ENCODE measurements at regions not wholly inside any gene's neighbourhood (a gene's known extent, or its start where the extent isn't known, plus 50 kb on each side); places are given as distances from the start of the nearest gene placed in this dataset.

GRCh38 chr6:169839029-169839481 is 87.6 kb downstream of the ERMARD start:
- Mint-ChIP-seq H3K36me3 (ENCODE audit: unreplicated experiment) (no peaks in the 10 kb centered on the region), H3K27ac (ENCODE audit: unreplicated experiment) (no peak overlapping the region), H3K27me3 (ENCODE audit: unreplicated experiment) (peaks cover 28% of the 10 kb centered on the region), H3K4me1 (ENCODE audit: unreplicated experiment) (no peaks in the 10 kb centered on the region), H3K4me3 (ENCODE audit: unreplicated experiment) (no peak overlapping the region), H3K9me3 (ENCODE audit: unreplicated experiment) (no peaks in the 10 kb centered on the region)
- TF ChIP-seq CTCF (IDR thresholded peaks at IDR 0.05) = no peak
- DNase-seq (ENCODE audit: extremely low spot score, unreplicated experiment) = no peak

- Mint-ChIP-seq H3K4me3 (ENCODE audit: unreplicated experiment) (no peak overlapping the region), H3K9me3 (ENCODE audit: unreplicated experiment) (no peaks in the 10 kb centered on the region), H3K27ac (ENCODE audit: unreplicated experiment) (no peak overlapping the region), H3K36me3 (ENCODE audit: unreplicated experiment) (no peaks in the 10 kb centered on the region), H3K27me3 (ENCODE audit: unreplicated experiment) (peaks cover 34% of the 10 kb centered on the region), H3K4me1 (ENCODE audit: unreplicated experiment) (no peaks in the 10 kb centered on the region)
- TF ChIP-seq CTCF (IDR thresholded peaks at IDR 0.05) = no peak
- no peak for DNase-seq (ENCODE audit: extremely low spot score, unreplicated experiment)
Observed at GRCh38 chr6:169838346-169839028, 87.1 kb downstream of the ERMARD start.

GRCh38 chr6:169837529-169838250 is 86.3 kb downstream of the ERMARD start:
- no peaks in the 10 kb centered on the region for H3K9me3 Mint-ChIP-seq (ENCODE audit: unreplicated experiment)
- H3K4me3 Mint-ChIP-seq (ENCODE audit: unreplicated experiment) = no peak overlapping the region
- peaks cover 37% of the 10 kb centered on the region for H3K27me3 Mint-ChIP-seq (ENCODE audit: unreplicated experiment)
- H3K4me1 Mint-ChIP-seq (ENCODE audit: unreplicated experiment) = no peaks in the 10 kb centered on the region
- H3K36me3 Mint-ChIP-seq (ENCODE audit: unreplicated experiment) = no peaks in the 10 kb centered on the region
- H3K27ac Mint-ChIP-seq (ENCODE audit: unreplicated experiment) = no peak overlapping the region
- no peak for TF ChIP-seq CTCF (IDR thresholded peaks at IDR 0.05)
- no peak for DNase-seq (ENCODE audit: extremely low spot score, unreplicated experiment)

GRCh38 chr6:169833258-169833794 is 81.9 kb downstream of the ERMARD start:
- Mint-ChIP-seq H3K27ac (ENCODE audit: unreplicated experiment) (no peak overlapping the region), H3K4me1 (ENCODE audit: unreplicated experiment) (peaks cover 3% of the 10 kb centered on the region), H3K36me3 (ENCODE audit: unreplicated experiment) (no peaks in the 10 kb centered on the region), H3K9me3 (ENCODE audit: unreplicated experiment) (no peaks in the 10 kb centered on the region), H3K4me3 (ENCODE audit: unreplicated experiment) (no peak overlapping the region), H3K27me3 (ENCODE audit: unreplicated experiment) (peaks cover 49% of the 10 kb centered on the region)
- no peak for TF ChIP-seq CTCF (IDR thresholded peaks at IDR 0.05)
- no peak for DNase-seq (ENCODE audit: extremely low spot score, unreplicated experiment)

Data from osteocyte (in vitro differentiated cells).